ENCODE measurements at regions not wholly inside any gene's neighbourhood (a gene's known extent, or its start where the extent isn't known, plus 50 kb on each side); places are given as distances from the start of the nearest gene placed in this dataset.

GRCh38 chr18:59957957-59958356 is 58.2 kb downstream of the PMAIP1 start:
- no peak for TF ChIP-seq CTCF (IDR thresholded peaks at IDR 0.05)
- no peak for TF ChIP-seq POLR2A (IDR thresholded peaks at IDR 0.05)

Data from adrenal gland (tissue), 5 donors.